Fibroblast of skin of left biceps (primary cell): ENCODE measurements at regions not wholly inside any gene's neighbourhood (a gene's known extent, or its start where the extent isn't known, plus 50 kb on each side); places are given as distances from the start of the nearest gene placed in this dataset.
"Not testable (repeated sequence)": the region's sequence is repeated elsewhere in the genome, so short reads cannot be mapped to it uniquely, and the experiment has no call there.

Experiments used
- DNase-seq, 2 experiments: peaks; one replicate each; pipeline ENCODE4 v3.0.0-alpha.2; 2013; ENCODE audit warnings: low read depth in 2 of 2

DNA sequence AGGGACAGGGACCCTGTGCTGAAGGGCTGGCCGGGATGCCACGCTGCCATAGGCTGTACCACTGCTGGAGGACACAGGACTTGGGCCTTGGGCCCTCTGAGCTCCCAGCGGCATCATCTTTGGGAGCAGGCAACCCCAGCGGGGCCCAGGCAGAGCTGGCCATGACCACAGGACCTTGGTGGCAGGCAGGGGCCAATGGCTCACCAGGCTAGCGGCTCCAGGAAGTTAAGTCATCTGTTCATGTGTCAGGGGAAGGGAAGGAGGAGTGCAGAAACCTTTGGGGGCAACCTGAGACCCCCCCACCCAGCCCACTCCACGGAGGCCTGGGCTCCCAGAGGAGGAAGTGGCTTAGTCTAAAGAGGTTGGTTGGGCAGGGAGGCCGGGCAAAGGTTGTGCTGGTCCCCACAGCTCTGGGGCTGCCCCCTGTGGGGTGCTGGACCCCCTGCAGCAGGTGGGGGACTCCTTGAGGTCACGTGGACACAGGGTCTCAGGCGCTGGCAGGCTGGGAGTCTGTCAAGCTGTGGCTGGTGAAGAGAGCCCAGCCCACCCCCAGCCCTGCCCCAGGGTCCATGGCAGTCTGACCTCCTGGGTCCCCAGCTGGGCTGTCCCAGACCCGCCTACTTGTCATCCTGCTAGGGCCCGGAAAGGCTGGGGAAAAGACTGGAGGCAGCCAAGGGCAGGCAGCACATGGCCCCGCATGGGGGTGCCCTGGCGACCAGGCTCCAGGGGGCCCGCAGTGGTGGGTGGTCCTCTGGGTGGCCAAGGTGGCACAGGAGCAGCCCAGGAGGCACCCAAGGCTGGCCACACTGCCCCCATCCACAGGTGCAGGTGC, 184.3 kb downstream of the IGLL1 start:
- no peak for DNase-seq

- no peak for DNase-seq
These were observed 185.4 kb downstream of the IGLL1 start for GRCh38 chr22:23394525-23395326.

DNA sequence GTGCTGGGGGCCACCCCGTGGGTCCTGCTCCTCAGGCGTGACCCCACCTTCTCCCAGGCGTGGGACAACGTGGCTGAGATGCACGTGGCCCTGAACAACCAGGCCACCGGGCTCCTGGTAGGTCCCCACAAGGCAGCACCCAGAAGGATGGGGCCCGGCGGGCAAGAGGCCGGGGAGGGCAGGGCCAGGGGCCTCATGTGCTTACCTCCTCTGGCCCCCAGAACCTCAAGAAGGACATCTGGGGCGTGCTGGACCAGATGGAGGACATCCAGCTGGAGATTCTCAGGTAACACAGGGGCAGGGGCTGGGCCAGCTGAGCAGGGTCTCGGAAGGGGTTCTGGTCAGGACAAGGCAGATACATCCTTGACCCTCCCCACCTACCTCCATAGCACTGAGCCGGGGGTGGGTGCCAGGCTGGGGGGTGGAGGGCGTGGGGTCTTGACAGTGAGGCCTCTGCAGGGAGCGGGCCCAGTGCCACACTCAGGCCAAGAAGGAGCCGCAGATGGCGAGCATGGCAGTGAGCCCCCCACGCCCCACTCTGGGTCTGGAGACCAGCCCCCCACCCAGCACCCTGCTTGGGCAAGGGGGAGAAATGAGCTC, 186.3 kb downstream of the IGLL1 start:
- DNase-seq: no peak

- DNase-seq: not testable (repeated sequence)
These were observed 186.9 kb downstream of the IGLL1 start for GRCh38 chr22:23393199-23393598.

DNA sequence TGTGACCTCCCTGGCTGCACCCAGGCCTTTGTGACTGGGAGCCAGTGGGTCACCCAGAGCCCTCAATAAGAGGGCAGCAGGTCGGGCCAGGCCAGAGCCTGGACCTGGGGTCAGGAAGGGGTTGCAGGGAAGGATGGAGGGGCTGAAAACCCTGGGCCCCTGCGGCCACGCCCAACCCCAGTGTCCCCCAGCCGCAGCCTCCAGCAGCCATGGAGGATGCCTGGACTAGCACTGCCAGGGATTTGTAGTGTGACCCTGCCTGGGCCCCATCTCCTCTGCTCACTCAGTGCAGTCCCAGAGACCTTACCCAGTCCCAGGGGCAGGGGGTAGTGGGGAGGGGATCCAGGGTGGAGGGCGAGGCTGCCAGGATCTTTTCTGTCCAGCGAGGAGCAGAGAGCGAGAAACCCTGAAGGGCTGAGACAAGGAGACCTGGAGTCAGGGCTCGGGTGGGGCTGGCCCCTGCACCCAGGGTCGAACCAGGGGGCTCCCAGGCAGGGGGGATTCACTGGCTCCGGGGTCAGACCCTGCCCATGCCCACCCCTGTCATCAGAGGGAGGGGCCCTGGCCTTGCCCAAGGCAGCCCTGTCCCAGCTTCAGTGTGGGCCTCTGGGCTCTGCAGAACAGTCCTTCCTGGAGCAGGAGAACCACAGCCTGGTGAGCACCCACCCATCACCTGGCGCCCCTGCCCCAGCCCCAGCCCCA, 187.5 kb downstream of the IGLL1 start:
- no peak for DNase-seq

DNA sequence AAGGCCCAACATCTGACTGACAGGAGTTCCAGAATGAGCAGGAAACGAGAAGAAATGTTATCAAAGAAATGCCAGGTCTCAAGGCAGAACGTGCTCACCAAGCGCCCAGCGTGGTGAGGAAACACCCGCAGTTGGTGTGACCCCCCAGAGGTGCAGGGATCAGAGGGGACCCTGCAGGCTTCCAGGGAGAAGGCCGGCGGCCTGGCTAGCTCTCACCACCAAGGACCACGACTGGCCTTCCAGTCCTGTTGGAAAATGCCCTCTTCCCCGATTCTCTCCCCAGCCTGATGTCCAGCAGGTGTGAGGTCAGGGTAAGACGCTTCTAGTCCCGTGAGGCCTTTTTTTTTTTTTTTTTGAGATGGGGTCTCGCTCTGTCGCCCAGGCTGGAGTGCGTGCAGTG, 189.1 kb downstream of the IGLL1 start:
- DNase-seq: no peak

- no peak for DNase-seq
These were observed 190.6 kb downstream of the IGLL1 start for GRCh38 chr22:23389271-23390071.

DNA sequence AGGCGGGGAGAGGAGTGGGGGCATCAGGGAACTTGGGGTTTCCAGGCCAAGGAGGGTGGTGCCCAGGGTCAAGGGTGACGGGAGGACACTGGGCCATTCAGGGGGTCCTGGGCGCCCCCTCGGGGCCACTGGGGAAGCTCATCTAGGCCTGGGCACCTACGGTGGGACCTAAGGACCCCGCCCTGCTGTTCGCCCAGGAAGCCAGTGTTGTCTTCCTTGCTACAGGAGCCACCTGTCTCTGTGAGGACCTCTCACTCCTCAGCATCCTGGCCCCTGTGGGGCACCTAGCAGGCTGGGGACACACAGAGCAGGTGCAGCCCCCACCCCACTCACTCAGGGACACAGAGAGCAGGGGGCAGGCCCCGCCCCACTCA, 191.6 kb downstream of the IGLL1 start:
- no peak for DNase-seq

DNA sequence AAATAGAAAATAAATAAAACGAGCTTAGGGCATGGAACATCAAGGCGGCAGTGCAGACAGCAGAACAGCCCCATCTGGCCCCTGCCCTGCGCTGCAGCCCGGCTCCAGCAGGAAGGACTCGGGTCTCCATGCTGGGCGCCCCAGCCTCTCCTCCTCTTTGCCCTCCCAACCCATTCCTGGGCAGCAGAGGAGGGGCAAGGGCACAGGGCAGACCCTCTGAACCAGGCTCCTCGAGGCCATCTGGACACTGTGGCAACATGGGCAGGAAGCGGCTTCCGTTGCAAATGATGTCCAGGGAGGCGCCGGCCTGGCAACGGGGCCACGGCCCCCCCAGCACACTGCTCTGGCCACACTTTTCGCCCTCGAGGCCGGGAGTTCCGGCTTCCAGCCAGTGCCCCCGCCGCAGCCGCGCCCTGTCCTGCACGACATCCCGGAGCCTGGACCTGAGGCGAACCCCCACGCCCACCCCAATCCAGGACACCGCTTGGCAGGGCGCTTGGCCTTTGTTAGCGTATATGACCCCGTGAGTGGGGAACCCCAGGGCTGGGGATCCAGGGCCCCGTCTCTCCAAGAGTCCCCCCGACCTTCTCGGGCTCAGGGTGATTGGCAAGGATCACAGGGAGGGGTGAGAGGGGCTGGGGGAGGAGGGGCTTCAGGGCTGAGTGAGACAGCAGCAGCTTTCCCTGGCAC, 192.1 kb downstream of the IGLL1 start:
- no peak for DNase-seq

GRCh38 chr22:23386822-23387580, 193.1 kb downstream of the IGLL1 start:
- DNase-seq: no peak

DNA sequence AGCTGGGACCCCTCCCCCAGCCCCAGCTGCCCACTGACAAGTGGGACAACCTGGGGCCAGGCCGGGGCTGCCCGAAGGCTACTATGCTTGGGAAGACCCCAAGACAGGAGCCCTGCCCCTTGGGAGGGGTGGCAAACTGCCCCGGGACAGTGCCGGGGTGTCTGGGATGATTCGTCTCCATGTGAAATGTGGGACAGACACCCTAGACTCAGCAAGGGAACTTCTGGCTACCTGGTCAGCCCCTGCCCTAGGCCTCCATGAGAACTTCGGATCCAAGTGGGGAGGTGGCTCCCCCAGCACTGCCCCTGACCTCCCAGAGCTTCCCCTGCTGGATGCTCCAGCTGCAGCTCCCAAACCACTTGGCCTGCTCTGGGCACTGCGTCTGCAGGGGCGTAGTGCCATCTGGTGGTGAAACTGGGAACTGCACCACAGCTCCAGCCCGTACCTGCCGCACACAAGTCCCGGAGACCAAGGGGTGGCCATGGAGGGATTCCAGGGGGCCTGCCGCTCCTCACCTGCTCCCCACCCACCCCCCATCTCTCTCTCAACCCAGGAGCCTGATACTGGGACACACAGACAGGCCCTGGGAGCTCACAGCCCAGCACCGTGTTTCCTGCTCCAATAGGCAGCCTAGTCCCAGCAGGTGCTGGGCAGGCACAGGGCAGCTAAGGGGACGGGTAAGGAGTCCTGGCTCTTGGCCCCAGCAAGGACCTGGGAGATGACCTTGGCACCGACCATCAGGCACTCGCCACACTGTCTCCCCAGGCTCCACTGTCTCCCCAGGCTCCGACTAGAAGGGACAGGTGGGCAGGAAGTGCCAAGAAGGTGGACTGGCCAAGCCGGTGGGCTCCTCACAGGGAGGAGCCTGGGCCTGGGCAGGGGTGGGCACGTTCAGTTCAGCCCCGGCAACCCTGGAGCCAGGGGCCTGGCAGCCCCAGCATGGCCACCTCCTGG, 194.1 kb downstream of the IGLL1 start:
- DNase-seq: no peak

GRCh38 chr22:23384923-23385677, 195.0 kb downstream of the IGLL1 start:
- DNase-seq: no peak

GRCh38 chr22:23384431-23384830, 195.7 kb downstream of the IGLL1 start:
- no peak for DNase-seq

- no peak for DNase-seq
These were observed 196.4 kb downstream of the IGLL1 start for GRCh38 chr22:23383491-23384361.

DNA sequence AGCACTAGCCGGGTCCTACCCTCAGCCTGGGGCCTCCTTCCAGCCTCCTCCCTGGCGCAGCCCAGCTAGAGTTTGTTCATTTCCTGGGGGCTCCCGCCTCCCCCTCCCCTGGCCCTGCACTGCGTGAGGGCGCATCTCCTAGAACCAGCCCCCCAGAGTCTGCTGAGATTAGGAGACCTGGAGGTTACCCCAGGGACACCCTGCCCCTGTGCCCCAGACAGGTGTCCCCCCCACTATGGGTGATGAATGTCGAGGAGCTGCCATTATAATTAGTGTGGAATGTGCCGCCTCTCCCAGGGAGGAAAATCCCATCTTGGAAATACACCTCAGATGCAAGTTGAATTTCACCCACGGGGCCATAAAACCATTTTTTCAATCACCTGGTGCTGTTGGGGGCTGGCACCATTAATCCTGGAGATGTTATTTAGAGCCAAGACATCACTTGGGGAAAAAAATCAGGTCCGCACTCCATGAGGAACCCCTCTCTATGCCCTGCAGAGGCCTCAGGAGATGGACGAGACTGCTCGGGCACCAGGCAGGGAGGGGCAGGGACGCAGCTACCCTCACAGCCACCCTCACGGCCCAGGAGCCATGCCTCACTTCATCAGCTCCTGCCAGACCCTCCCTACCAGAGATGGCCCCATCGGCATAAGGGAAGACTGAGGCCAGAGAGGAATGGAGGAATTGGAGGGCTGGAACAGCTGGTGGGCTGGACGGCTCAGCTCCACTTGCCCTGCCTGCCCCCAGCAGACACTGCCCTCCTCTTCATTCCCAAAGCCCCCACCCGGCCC, 197.5 kb downstream of the IGLL1 start:
- no peak for DNase-seq
